NCI-H1092 treated with DMSO at 0.1 percent for 48 hours (cell line): ENCODE measurements at regions not wholly inside any gene's neighbourhood (a gene's known extent, or its start where the extent isn't known, plus 50 kb on each side); places are given as distances from the start of the nearest gene placed in this dataset.
"Not testable (repeated sequence)": the region's sequence is repeated elsewhere in the genome, so short reads cannot be mapped to it uniquely, and the experiment has no call there.

Experiments
- DNase-seq: peaks from one replicate; lab custom pipeline; 2025; lab: John Stamatoyannopoulos, UW

GRCh38 chr5:54821445-54822323 lies 163.7 kb downstream of the ESM1 start:
- DNase-seq, result no peak

- no peak for DNase-seq
Measured at GRCh38 chr5:54820346-54821134, 164.9 kb downstream of the ESM1 start.

- DNase-seq, result no peak
Measured at GRCh38 chr5:54807421-54807820, 178.0 kb downstream of the ESM1 start.

GRCh38 chr5:54804521-54804920 lies 180.9 kb downstream of the ESM1 start:
- no peak for DNase-seq

- no peak for DNase-seq
Measured at GRCh38 chr5:54804086-54804485, 181.3 kb downstream of the ESM1 start.

- DNase-seq, result no peak
Measured at GRCh38 chr5:54803471-54804011, 181.9 kb downstream of the ESM1 start.

- DNase-seq, result no peak
Measured at GRCh38 chr5:54799645-54800044, 185.7 kb downstream of the ESM1 start.

GRCh38 chr5:54795777-54796176 lies 189.6 kb downstream of the ESM1 start:
- no peak for DNase-seq

- no peak for DNase-seq
Measured at GRCh38 chr5:54795284-54795683, 190.1 kb downstream of the ESM1 start.

GRCh38 chr5:54794135-54794975 lies 191.0 kb downstream of the ESM1 start:
- DNase-seq, result no peak

GRCh38 chr5:54793468-54794134 lies 191.8 kb downstream of the ESM1 start:
- DNase-seq, result no peak

GRCh38 chr5:54792611-54793404 lies 192.6 kb downstream of the ESM1 start:
- no peak for DNase-seq

GRCh38 chr5:54787910-54788309 lies 197.5 kb downstream of the ESM1 start:
- DNase-seq, result not testable (repeated sequence)

GRCh38 chr5:54785729-54786591 lies 199.4 kb downstream of the ESM1 start:
- DNase-seq, result no peak

GRCh38 chr5:54778783-54779182 lies 206.6 kb downstream of the ESM1 start:
- DNase-seq, result no peak

GRCh38 chr5:54775645-54776044 lies 209.7 kb downstream of the ESM1 start:
- DNase-seq, result no peak

GRCh38 chr5:54774281-54775170 lies 210.9 kb downstream of the ESM1 start:
- DNase-seq, result no peak

GRCh38 chr5:54772684-54773083 lies 212.7 kb downstream of the ESM1 start:
- no peak for DNase-seq

GRCh38 chr5:54772231-54772630 lies 213.2 kb downstream of the ESM1 start:
- DNase-seq, result no peak
